Activated naive CD8-positive, alpha-beta T cell treated with anti-CD3 and anti-CD28 coated beads, Interleukin-2, amount 50 U/mL, for 24 hours (primary cell): ENCODE measurements at regions not wholly inside any gene's neighbourhood (a gene's known extent, or its start where the extent isn't known, plus 50 kb on each side); places are given as distances from the start of the nearest gene placed in this dataset.

ENCODE experiments used
- ATAC-seq: fragments of 150-1000 bp; cut with Tn5 transposase; one replicate; pipeline ENCODE4 v1.10.0; 2021
- DNase-seq: peaks from one replicate; pipeline ENCODE4 v3.0.0; 2021
- H3K27ac Mint-ChIP-seq: one replicate; pipeline ENCODE4 v1.8.0; 2021; ENCODE audit warnings: mild to moderate bottlenecking, mixed read lengths
- H3K27me3 Mint-ChIP-seq: one replicate; pipeline ENCODE4 v1.8.0; 2021; ENCODE audit warnings: mixed read lengths
- H3K36me3 Mint-ChIP-seq: one replicate; pipeline ENCODE4 v1.8.0; 2021; ENCODE audit warnings: low read depth, mixed read lengths
- H3K4me1 Mint-ChIP-seq: one replicate; pipeline ENCODE4 v1.8.0; 2021; ENCODE audit warnings: mixed read lengths
- H3K4me3 Mint-ChIP-seq: one replicate; pipeline ENCODE4 v1.8.0; 2021; ENCODE audit warnings: mild to moderate bottlenecking, moderate library complexity, mixed read lengths
- H3K9me3 Mint-ChIP-seq: one replicate; pipeline ENCODE4 v1.8.0; 2021; ENCODE audit warnings: mixed read lengths

DNA sequence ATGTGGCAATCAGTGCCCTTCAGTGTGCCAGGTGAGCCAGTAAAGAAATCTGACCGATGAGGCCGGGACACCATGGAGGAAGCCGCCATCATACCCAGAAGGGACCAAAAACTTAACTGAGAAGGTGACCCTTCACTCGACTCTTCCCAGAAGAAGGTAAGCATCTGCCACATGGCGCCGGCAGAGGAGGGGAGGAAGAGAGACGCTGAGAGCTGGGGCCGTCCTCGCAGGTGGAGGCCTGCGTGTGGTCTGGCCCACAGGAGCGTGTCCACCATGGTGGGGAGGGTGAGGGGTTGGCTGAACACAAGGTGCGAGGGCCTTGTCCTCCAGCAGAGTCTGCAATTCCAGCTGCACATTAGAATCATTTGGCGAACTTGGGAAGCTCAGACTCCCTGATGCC is 513.1 kb upstream of the RAB6C start:
- Mint-ChIP-seq H3K9me3 (no peaks in the 10 kb centered on the region), H3K36me3 (no peaks in the 10 kb centered on the region), H3K27ac (no peak overlapping the region), H3K4me3 (no peak overlapping the region), H3K4me1 (no peaks in the 10 kb centered on the region), H3K27me3 (no peaks in the 10 kb centered on the region)
- DNase-seq (no peak), ATAC-seq (no peak)

DNA sequence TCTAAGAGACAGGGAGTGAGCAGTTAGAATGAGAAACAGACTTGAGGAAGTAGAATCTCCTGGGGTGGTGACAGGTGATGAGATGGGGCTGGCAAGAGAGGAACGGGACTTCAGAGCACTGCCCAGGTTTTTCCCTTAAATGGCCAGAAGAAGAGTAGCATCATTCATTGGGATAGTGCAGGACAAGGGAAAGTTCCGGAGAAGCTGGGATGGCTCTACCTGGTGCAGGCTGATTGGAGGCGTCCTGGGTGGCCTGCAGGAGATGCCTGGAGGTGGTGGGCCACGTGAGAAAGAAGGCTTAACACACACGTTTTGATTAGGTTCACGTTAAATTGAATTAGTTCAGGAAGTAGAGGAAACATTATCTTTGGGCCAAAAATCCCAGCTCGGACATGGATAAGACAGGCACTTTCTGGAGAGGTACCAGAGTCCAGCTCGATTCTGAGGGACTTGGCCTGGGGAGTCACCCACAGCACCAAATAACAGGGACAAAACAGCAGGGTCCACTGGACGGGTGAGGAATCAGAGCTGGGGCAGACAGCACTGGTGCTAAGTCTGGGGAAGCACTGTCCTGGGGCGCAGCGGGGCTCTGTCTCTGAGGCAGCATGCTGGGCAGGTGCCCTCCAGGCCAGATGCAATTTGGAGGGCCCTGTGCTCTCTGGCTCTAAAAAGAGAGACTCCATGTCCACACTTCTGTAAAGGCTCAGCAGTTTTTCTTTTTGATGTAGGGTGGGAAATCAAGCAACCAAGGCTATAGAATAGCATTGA is 512.3 kb upstream of the RAB6C start:
- Mint-ChIP-seq H3K4me3 (no peak overlapping the region), H3K4me1 (no peaks in the 10 kb centered on the region), H3K27ac (no peak overlapping the region), H3K36me3 (no peaks in the 10 kb centered on the region), H3K9me3 (no peaks in the 10 kb centered on the region), H3K27me3 (no peaks in the 10 kb centered on the region)
- DNase-seq (no peak), ATAC-seq (no peak)

DNA sequence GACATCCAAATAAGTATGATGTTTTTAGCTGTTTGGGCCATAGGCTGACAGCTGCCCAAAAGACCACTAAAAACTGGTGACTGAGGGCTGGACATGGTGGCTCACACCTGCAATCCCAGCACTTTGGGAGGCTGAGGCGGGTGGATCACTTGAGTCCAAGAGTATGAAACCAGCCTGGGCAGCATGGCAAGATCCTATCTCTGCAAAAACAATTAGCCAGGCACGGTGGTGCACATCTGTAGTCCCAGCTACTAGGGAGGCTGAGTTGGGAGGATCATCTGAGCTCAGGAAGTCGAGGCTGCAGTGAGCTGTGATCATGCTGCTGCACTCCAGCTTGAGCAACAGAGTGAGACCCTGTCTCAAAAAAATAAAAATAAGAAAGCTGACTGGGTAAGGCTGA is 511.5 kb upstream of the RAB6C start:
- H3K4me3 Mint-ChIP-seq: no peak overlapping the region
- H3K27ac Mint-ChIP-seq: no peak overlapping the region
- ATAC-seq: no peak
- no peaks in the 10 kb centered on the region for H3K9me3 Mint-ChIP-seq
- H3K27me3 Mint-ChIP-seq: no peaks in the 10 kb centered on the region
- no peaks in the 10 kb centered on the region for H3K36me3 Mint-ChIP-seq
- no peaks in the 10 kb centered on the region for H3K4me1 Mint-ChIP-seq
- DNase-seq: no peak

DNA sequence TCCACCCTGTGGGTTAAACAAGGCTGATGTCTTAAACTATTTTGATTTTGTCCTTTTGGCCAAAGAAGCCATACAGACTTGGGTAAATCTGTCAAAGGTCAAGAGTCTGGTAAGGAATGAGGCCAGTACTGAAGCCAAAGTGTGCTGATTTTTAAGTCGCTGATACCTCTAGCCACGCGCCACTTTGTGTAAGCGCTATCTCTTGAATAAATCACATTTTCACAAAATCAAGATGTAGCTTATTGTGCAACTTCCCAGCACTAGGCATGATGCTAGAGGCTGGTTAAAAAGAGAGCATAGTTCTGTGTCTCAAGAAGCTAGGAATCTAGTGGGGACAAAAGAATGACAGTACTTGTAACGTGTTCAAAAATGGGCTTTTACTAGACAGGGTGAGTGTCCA is 510.6 kb upstream of the RAB6C start:
- no peaks in the 10 kb centered on the region for H3K9me3 Mint-ChIP-seq
- ATAC-seq: no peak
- no peak overlapping the region for H3K4me3 Mint-ChIP-seq
- DNase-seq: no peak
- H3K4me1 Mint-ChIP-seq: no peaks in the 10 kb centered on the region
- H3K27ac Mint-ChIP-seq: no peak overlapping the region
- no peaks in the 10 kb centered on the region for H3K27me3 Mint-ChIP-seq
- H3K36me3 Mint-ChIP-seq: no peaks in the 10 kb centered on the region

GRCh38 chr2:129469389-129469788 is 510.1 kb upstream of the RAB6C start:
- peaks cover 3% of the 10 kb centered on the region for H3K27me3 Mint-ChIP-seq
- H3K36me3 Mint-ChIP-seq: no peaks in the 10 kb centered on the region
- H3K27ac Mint-ChIP-seq: no peak overlapping the region
- no peak for ATAC-seq
- H3K9me3 Mint-ChIP-seq: no peaks in the 10 kb centered on the region
- no peak for DNase-seq
- no peak overlapping the region for H3K4me3 Mint-ChIP-seq
- no peaks in the 10 kb centered on the region for H3K4me1 Mint-ChIP-seq

DNA sequence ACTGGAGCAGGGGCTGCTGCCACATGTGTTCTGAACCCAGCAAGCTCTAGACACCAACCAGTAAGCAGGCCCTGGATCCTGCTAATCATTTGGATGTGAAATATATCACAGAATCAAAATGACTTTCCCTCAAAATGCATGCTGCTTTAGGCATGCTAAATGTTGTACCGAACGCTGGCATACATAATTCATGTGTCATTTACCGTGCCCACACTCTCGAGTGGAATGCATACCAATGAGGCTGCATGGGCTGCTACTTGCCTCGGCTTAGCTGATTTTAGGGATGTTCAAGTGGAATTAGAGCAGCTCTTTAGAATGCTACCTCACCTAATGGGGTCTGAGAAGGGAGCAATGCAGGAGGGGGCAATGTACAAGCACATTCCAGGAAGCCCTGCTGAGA is 509.6 kb upstream of the RAB6C start:
- Mint-ChIP-seq H3K4me1 (no peaks in the 10 kb centered on the region), H3K4me3 (no peak overlapping the region), H3K27ac (no peak overlapping the region), H3K36me3 (no peaks in the 10 kb centered on the region), H3K27me3 (peaks cover 5% of the 10 kb centered on the region), H3K9me3 (no peaks in the 10 kb centered on the region)
- ATAC-seq: no peak
- DNase-seq: no peak

- no peak overlapping the region for H3K27ac Mint-ChIP-seq
- H3K27me3 Mint-ChIP-seq: peaks cover 7% of the 10 kb centered on the region
- no peak for DNase-seq
- no peaks in the 10 kb centered on the region for H3K36me3 Mint-ChIP-seq
- no peak for ATAC-seq
- H3K9me3 Mint-ChIP-seq: no peaks in the 10 kb centered on the region
- no peak overlapping the region for H3K4me3 Mint-ChIP-seq
- H3K4me1 Mint-ChIP-seq: no peaks in the 10 kb centered on the region
Measured at GRCh38 chr2:129478902-129479517, 500.5 kb upstream of the RAB6C start.

GRCh38 chr2:129479892-129480291 is 499.6 kb upstream of the RAB6C start:
- Mint-ChIP-seq H3K9me3 (no peaks in the 10 kb centered on the region), H3K4me1 (no peaks in the 10 kb centered on the region), H3K36me3 (no peaks in the 10 kb centered on the region), H3K4me3 (no peak overlapping the region), H3K27ac (no peak overlapping the region), H3K27me3 (peaks cover 2% of the 10 kb centered on the region)
- no peak for DNase-seq
- no peak for ATAC-seq

DNA sequence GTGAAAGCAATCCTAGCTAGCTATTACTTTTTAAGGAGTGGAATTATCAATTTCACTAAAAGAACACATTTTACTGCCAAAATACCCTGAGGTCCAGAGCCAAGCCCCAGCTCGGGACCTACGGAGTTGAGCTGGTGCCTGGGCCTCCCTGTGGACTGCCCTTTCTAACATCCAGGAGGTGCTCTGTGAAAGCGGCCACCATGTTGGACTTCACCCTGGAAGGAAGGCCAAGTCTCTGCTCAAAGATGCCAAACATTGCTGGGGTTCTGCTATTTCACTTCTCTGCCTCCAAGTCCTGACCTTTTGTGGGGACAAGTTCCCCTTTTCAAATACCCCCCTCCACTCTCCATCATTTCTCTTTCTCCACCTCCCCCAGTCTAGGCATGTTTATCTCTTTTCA is 498.7 kb upstream of the RAB6C start:
- ATAC-seq (no peak), DNase-seq (no peak)
- H3K27me3 Mint-ChIP-seq: no peaks in the 10 kb centered on the region
- no peak overlapping the region for H3K27ac Mint-ChIP-seq
- H3K36me3 Mint-ChIP-seq: no peaks in the 10 kb centered on the region
- H3K9me3 Mint-ChIP-seq: no peaks in the 10 kb centered on the region
- no peak overlapping the region for H3K4me3 Mint-ChIP-seq
- H3K4me1 Mint-ChIP-seq: no peaks in the 10 kb centered on the region

DNA sequence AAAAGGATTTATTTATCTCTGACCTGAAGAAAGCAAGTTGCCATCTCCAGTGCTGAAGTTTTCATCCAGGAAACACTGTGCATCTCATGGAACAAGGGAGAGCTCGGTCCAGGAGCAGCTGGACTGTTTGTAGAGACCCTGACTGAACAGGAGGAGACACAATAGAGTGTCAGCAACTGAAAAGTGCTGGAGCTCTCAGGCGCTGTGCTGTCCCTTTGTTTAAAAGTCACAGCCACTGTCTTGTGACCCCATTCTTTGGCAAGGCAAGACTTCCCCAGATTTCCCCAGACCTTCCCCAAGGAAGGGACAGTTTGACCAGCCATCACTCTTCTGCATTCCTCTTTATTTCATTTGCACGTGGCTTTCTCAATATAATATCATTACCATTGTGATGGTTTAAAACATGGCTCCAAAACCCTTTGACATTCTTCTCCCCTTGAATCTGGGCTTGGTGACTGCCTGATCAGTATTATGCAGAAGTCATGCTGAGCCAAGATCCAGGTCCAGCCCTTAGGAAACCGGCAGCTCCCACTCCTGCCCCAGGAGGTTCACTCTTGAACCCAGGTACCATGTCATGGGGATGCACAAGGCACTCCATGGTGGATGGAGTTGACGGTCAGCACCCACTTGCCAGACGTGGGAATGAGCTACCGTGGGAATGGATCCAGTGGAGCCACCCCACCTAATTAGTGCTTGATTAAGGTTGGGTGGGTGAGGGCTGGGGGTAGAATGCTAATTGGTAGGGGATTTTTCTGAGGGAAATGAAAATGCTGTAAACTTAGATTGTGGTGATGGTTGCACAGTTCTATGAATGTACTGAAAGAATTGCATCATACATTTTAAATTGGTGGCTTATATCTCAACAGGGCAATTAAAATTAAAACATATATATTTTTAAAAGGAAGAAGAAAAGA is 497.9 kb upstream of the RAB6C start:
- no peak overlapping the region for H3K4me3 Mint-ChIP-seq
- ATAC-seq (no peak), DNase-seq (no peak)
- H3K36me3 Mint-ChIP-seq: no peaks in the 10 kb centered on the region
- no peaks in the 10 kb centered on the region for H3K9me3 Mint-ChIP-seq
- H3K27me3 Mint-ChIP-seq: no peaks in the 10 kb centered on the region
- no peak overlapping the region for H3K27ac Mint-ChIP-seq
- no peaks in the 10 kb centered on the region for H3K4me1 Mint-ChIP-seq

GRCh38 chr2:129482626-129483025 is 496.8 kb upstream of the RAB6C start:
- Mint-ChIP-seq H3K9me3 (no peaks in the 10 kb centered on the region), H3K27ac (no peak overlapping the region), H3K4me1 (no peaks in the 10 kb centered on the region), H3K4me3 (no peak overlapping the region), H3K27me3 (no peaks in the 10 kb centered on the region), H3K36me3 (no peaks in the 10 kb centered on the region)
- ATAC-seq (no peak), DNase-seq (no peak)

DNA sequence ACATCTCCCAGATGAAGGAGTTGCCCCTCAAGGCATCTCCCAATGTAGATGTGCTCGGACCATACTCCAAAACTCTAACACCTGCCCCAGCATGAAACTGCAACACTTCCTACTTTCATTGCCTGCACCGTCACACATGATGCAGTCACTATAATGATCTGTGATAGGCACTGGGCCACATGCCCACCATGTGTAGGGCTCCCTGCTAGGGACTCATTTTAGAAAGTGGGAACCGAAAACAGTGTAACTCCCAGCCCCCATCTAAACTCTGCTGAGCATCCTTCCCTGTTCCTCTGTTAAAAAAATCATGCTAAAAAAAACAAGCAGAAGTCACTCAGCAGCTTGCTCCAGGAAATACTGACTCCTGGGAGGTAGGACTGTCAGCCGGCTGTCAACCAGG is 496.1 kb upstream of the RAB6C start:
- no peaks in the 10 kb centered on the region for H3K27me3 Mint-ChIP-seq
- ATAC-seq (no peak), DNase-seq (no peak)
- no peak overlapping the region for H3K27ac Mint-ChIP-seq
- H3K4me1 Mint-ChIP-seq: no peaks in the 10 kb centered on the region
- no peaks in the 10 kb centered on the region for H3K36me3 Mint-ChIP-seq
- H3K4me3 Mint-ChIP-seq: no peak overlapping the region
- no peaks in the 10 kb centered on the region for H3K9me3 Mint-ChIP-seq

DNA sequence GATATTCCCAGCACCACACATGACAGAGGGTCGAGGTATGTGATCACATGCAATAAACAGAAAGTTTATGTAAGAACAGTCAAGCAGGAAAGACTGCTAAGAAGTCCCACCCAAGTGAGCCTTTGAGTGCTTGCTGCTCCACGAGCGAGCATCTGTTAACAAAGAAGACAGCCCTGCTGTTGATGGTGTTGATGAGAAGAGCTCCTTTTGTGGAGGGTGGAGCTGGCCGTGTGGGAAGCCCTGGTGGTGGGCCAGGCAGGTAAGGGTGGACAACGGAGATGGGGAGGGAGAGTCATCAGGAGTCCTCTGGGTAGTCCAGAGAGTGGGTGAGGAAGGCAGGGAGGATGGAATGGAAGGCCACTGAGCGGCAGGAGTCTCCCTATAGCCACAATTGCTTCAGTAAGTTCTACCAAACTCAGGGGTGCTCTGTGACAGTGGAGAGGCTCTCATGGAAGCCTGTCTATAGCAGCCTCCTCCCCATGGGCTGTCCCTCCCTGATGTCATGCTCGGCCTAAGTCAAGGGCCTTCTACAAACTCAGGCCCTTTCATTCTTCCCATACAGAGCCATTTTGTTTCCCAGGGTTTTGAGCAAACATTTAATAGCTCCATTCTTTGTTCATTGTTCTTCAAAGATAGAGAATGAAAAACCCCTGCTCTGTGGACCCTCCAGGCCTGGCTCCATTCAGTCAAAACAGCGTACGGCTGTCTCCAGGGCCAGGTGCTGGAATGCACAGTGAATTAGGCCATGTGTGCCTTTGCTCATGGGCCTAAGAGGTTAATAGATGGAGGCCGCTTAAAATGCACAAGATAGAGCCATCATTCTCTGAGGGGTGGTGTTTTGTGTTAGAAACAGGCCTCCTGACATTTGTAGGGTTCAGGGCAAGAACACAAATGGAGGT is 494.2 kb upstream of the RAB6C start:
- H3K4me1 Mint-ChIP-seq: no peaks in the 10 kb centered on the region
- no peaks in the 10 kb centered on the region for H3K36me3 Mint-ChIP-seq
- ATAC-seq (no peak), DNase-seq (no peak)
- no peaks in the 10 kb centered on the region for H3K27me3 Mint-ChIP-seq
- no peak overlapping the region for H3K27ac Mint-ChIP-seq
- peaks cover 4% of the 10 kb centered on the region for H3K9me3 Mint-ChIP-seq
- no peak overlapping the region for H3K4me3 Mint-ChIP-seq

GRCh38 chr2:129488376-129488775 is 491.1 kb upstream of the RAB6C start:
- Mint-ChIP-seq H3K4me1 (no peaks in the 10 kb centered on the region), H3K9me3 (peaks cover 4% of the 10 kb centered on the region)
- DNase-seq: no peak

More at GRCh38 chr2:129488376-129488775, 491.1 kb upstream of the RAB6C start:
- Mint-ChIP-seq H3K36me3 (no peaks in the 10 kb centered on the region), H3K4me3 (no peak overlapping the region), H3K27ac (no peak overlapping the region), H3K27me3 (peaks cover 1% of the 10 kb centered on the region)
- ATAC-seq: no peak
